Heart left ventricle (tissue), 13 donors: ENCODE measurements at regions not wholly inside any gene's neighbourhood (a gene's known extent, or its start where the extent isn't known, plus 50 kb on each side); places are given as distances from the start of the nearest gene placed in this dataset.

Experiments
- CTCF ChIP-seq, 12 donors: fragments of 200-600 bp; sonication (generic) in 4 of 12; IDR thresholded peaks; one replicate each; pipeline versions ENCODE4 v1.5.0 to v1.8.0; 2018 to 2022; ENCODE audit warnings: antibody characterized with exemption in 12 of 12, mild to moderate bottlenecking in 5 of 12
- POLR2A ChIP-seq, 2 donors: fragments of 450-650 bp; IDR thresholded peaks; one replicate each; pipeline ENCODE4 v1.6.1; 2017; ENCODE audit warnings: antibody characterized with exemption in 2 of 2, mild to moderate bottlenecking in 2 of 2, moderate library complexity in 2 of 2
- donor health status: ischemic (EF 13 %, LVEDD 7.1; RV severe dilation, severe dysfunction).
- donor health status: DM: no; HTN: yes; CAD: no.
- donor health status: DM: no; HTN: no; CAD: no.
- donor health status: ischemic (EF 25% LVEDD 6.9; RV normal size, moderate dysfunction).
- donor health status: ischemic (EF 25% LVEDD 5.7; RV mildly dilated, moderate dysfunction).
- donor health status: ischemic (EF 35%, LVEDD 5.7; RV mildly dilated, moderate dysfunction).
- donor health status: nonischemic (EF 11% LVEDD 7.7; RV severe dilation, severe dysfunction).
- donor health status: DM: yes; HTN: yes; CAD: no.
- donor health status: PGD.
- donor health status: ischemic (EF 29% LVEDD 5.4; RV normal size, mild dysfunction).
- donor health status: nonischemic (EF 23%, LVEDD 6.1; RV moderate dilation, normal function).

- TF ChIP-seq CTCF (IDR thresholded peaks at IDR 0.05) (no peak), POLR2A (IDR thresholded peaks at IDR 0.05) (no peak)
Observed at GRCh38 chr2:42965910-42966309, 173.5 kb upstream of the HAAO start.
